ENCODE measurements at regions not wholly inside any gene's neighbourhood (a gene's known extent, or its start where the extent isn't known, plus 50 kb on each side); places are given as distances from the start of the nearest gene placed in this dataset.

DNA sequence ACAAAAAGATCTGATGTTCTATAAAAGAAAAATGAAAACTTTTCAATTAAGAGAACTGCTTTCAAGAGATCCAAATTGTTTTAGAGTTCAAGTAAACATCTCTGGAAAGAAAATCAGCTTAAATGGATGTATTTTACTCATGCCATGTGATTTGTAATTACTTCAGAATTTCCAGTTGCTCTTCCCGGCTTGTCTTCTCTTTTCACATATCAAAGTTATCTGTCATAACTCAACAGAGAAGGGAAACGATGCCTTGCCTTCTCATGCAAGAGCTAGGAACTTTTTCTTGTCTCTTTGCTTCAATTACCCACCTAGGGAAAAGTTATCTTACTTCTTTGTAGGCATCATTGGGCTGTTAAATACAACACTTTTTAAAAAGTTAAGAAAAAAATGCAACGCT, 255.2 kb upstream of the POU2AF2 start:
- DNase-seq = no peak
- Histone ChIP-seq H3K4me1 (no peaks in the 10 kb centered on the region), H3K36me3 (no peaks in the 10 kb centered on the region), H3K27me3 (no peaks in the 10 kb centered on the region), H3K4me3 (no peak overlapping the region), H3K9me3 (no peaks in the 10 kb centered on the region), H3K27ac (no peak overlapping the region)
- TF ChIP-seq, protein P1, sequence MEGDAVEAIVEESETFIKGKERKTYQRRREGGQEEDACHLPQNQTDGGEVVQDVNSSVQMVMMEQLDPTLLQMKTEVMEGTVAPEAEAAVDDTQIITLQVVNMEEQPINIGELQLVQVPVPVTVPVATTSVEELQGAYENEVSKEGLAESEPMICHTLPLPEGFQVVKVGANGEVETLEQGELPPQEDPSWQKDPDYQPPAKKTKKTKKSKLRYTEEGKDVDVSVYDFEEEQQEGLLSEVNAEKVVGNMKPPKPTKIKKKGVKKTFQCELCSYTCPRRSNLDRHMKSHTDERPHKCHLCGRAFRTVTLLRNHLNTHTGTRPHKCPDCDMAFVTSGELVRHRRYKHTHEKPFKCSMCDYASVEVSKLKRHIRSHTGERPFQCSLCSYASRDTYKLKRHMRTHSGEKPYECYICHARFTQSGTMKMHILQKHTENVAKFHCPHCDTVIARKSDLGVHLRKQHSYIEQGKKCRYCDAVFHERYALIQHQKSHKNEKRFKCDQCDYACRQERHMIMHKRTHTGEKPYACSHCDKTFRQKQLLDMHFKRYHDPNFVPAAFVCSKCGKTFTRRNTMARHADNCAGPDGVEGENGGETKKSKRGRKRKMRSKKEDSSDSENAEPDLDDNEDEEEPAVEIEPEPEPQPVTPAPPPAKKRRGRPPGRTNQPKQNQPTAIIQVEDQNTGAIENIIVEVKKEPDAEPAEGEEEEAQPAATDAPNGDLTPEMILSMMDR (IDR thresholded peaks at IDR 0.05) = no peak
- no peak for TF ChIP-seq POLR2A (IDR thresholded peaks at IDR 0.05)
- intact Hi-C loops (cut with DNase I; ENCODE audit: low total_unique reads) = no loop called here

DNA sequence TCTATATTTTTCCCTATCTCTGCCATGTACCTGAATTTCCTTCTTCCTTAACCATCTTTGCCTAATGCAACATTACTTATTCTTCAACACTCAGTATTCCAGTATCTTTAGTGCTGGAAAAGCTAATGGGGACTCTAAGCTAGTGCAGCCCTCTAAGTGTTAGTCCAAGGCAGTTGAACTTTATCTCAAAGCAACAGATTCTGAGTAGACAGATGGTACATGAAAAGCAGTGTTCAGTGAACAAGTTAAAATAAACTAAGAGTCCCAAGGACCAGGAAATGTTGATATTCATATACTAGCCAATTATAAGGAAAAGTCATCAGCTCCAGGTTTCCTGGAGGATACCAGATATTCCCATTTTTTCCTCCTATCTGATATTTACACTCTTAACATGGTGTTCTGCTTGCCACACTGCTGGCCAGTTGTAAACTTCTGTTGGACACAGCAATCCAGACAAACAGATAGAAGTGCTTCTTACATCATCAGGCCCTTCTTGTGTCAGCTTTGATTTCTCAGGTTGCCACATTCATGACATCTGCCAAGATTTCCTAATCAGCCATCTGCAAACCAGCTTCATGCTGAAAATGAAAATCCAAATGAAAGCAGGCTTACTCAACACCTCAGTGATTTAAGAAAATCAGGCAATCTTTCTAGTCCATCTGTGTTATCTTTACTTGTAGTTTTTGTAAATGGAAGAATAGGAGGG, 255.9 kb upstream of the POU2AF2 start:
- Histone ChIP-seq H3K36me3 (no peaks in the 10 kb centered on the region), H3K4me3 (no peak overlapping the region), H3K27me3 (no peaks in the 10 kb centered on the region), H3K9me3 (no peaks in the 10 kb centered on the region), H3K4me1 (no peaks in the 10 kb centered on the region), H3K27ac (no peak overlapping the region)
- peak; percentile 31 to 52 for DNase-seq
- intact Hi-C loops (cut with DNase I; ENCODE audit: low total_unique reads) = no loop called here
- TF ChIP-seq, protein P1 (IDR thresholded peaks at IDR 0.05) = no peak
- TF ChIP-seq POLR2A (IDR thresholded peaks at IDR 0.05) = no peak

DNA sequence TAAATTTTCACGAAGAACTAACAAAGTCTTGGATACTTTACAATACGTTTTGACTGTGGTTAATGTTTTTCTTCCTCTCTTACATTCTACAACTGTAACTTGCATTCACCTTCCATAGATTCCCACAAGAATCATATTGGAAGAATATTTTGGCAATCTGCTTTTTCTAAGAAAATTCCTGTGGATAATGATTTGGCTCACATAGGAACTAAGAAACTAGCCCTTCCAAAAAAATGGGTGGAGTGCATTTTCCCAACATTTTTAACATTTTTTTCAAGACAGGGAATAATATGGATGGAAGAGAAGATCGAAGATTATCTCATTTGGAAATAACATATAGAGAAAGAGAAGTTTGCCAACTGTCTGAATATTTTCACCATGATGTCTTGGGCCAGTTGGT, 256.9 kb upstream of the POU2AF2 start:
- no peak for TF ChIP-seq POLR2A (IDR thresholded peaks at IDR 0.05)
- TF ChIP-seq, protein P1 (IDR thresholded peaks at IDR 0.05) = no peak
- no peak for DNase-seq
- H3K9me3 ChIP-seq = no peaks in the 10 kb centered on the region
- H3K27me3 ChIP-seq = no peaks in the 10 kb centered on the region
- H3K4me3 ChIP-seq = no peak overlapping the region
- no peaks in the 10 kb centered on the region for H3K36me3 ChIP-seq
- H3K27ac ChIP-seq = no peak overlapping the region
- intact Hi-C loops (cut with DNase I; ENCODE audit: low total_unique reads) = no loop called here
- no peaks in the 10 kb centered on the region for H3K4me1 ChIP-seq

DNA sequence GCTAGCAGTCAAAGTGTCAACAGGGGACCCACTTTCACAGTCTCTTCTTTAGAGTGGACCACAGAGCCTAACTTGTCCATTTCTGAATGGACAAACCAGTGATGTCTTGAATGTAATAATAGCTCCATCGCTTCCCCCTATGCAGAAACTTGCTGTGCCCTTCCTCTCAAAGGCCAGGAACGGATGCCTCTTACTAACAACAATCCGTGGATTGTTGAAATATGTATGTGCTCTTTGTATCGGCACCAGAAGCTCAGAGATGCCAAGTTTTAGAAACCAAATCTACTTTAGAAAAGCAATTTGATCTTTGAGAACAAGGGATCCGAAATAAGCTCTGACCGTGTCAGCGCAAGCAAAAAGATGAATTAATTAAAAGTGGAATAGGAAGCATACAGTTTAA, 259.5 kb upstream of the POU2AF2 start:
- DNase-seq = no peak
- Histone ChIP-seq H3K4me3 (no peak overlapping the region), H3K9me3 (no peaks in the 10 kb centered on the region), H3K27ac (no peak overlapping the region), H3K4me1 (no peaks in the 10 kb centered on the region), H3K36me3 (no peaks in the 10 kb centered on the region), H3K27me3 (no peaks in the 10 kb centered on the region)
- TF ChIP-seq, protein P1 (IDR thresholded peaks at IDR 0.05) = no peak
- TF ChIP-seq POLR2A (IDR thresholded peaks at IDR 0.05) = no peak
- intact Hi-C loops (cut with DNase I; ENCODE audit: low total_unique reads) = no loop called here

DNA sequence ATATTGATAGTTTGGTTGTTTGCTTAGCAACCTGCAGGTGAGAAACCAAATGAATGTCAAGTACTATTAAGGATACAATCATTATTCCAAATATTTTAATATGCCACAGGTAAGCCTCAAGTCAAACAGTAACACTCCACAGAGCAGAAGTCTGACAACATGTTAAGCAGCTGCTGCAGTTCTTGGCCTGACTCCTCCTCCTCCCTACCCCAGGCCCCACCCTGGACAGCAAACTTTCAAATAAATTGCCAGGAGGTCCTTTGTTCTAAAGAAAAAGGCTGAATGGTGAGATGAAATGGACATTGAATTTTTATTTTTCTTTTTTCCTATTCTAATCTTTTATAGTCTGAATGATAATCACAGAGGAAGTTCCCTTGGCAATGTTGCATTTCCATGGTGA, 260.0 kb upstream of the POU2AF2 start:
- no peak for DNase-seq
- Histone ChIP-seq H3K9me3 (no peaks in the 10 kb centered on the region), H3K4me3 (no peak overlapping the region), H3K36me3 (no peaks in the 10 kb centered on the region), H3K4me1 (no peaks in the 10 kb centered on the region), H3K27me3 (no peaks in the 10 kb centered on the region), H3K27ac (no peak overlapping the region)
- intact Hi-C loops (cut with DNase I; ENCODE audit: low total_unique reads) = no loop called here
- TF ChIP-seq POLR2A (IDR thresholded peaks at IDR 0.05) = no peak
- TF ChIP-seq, protein P1 (IDR thresholded peaks at IDR 0.05) = no peak

Data from uterus (tissue), 3 donors.